ENCODE measurements at regions not wholly inside any gene's neighbourhood (a gene's known extent, or its start where the extent isn't known, plus 50 kb on each side); places are given as distances from the start of the nearest gene placed in this dataset.
A peak's percentile ranks its signal among the peaks of the same experiment; 100 is the strongest.

- peaks cover 0 to 2% (median 0%) of the 10 kb centered on the region in 3 donors for H3K4me1 ChIP-seq
- no peaks in the 10 kb centered on the region for H3K27me3 ChIP-seq
- DNase-seq (no peak), FAIRE-seq (no peak), ATAC-seq (no peak)
- WGBS, 2 donors = 82 to 87% methylated on average over 10 of the region's 10 CpGs
- no peak overlapping the region for H3K4me3 ChIP-seq
- H3K36me3 ChIP-seq = no peaks in the 10 kb centered on the region
- intact Hi-C loops (cut with DNase I) = no loop called here
- no peak overlapping the region for H3K27ac ChIP-seq
- no peaks in the 10 kb centered on the region for H3K9me3 ChIP-seq
- no peak for TF ChIP-seq CTCF (IDR thresholded peaks at IDR 0.05)
Measured at GRCh38 chr6:134416418-134417154, 98.7 kb upstream of the SGK1 start.

GRCh38 chr6:134415656-134416055 lies 97.7 kb upstream of the SGK1 start:
- FAIRE-seq (no peak), DNase-seq (no peak), ATAC-seq (peak in 3 of 4 donors; percentile 40 to 54 (median 44))
- Histone ChIP-seq H3K27me3 (no peaks in the 10 kb centered on the region), H3K9me3 (no peaks in the 10 kb centered on the region), H3K27ac (no peak overlapping the region), H3K4me3 (no peak overlapping the region), H3K4me1 (peaks cover 0 to 2% (median 0%) of the 10 kb centered on the region in 3 donors), H3K36me3 (no peaks in the 10 kb centered on the region)
- intact Hi-C loops (cut with DNase I) = no loop called here
- WGBS, 2 donors = 29 to 37% methylated on average over 4 of the region's 4 CpGs
- TF ChIP-seq CTCF (IDR thresholded peaks at IDR 0.05) = no peak

GRCh38 chr6:134415194-134415593 lies 97.3 kb upstream of the SGK1 start:
- WGBS, 2 donors = 47 to 52% methylated on average over 4 of the region's 4 CpGs
- Histone ChIP-seq H3K36me3 (no peaks in the 10 kb centered on the region), H3K4me3 (no peak overlapping the region), H3K4me1 (peaks cover 0 to 2% (median 0%) of the 10 kb centered on the region in 3 donors), H3K27ac (no peak overlapping the region), H3K9me3 (no peaks in the 10 kb centered on the region), H3K27me3 (no peaks in the 10 kb centered on the region)
- FAIRE-seq = no peak
- TF ChIP-seq CTCF (IDR thresholded peaks at IDR 0.05) = no peak
- ATAC-seq = no peak
- DNase-seq = no peak
- intact Hi-C loops (cut with DNase I) = no loop called here

GRCh38 chr6:134414793-134415192 lies 96.9 kb upstream of the SGK1 start:
- H3K36me3 ChIP-seq = no peaks in the 10 kb centered on the region
- H3K4me1 ChIP-seq = peaks cover 0 to 2% (median 0%) of the 10 kb centered on the region in 3 donors
- no peak for FAIRE-seq
- 77 to 81% methylated on average over 7 of the region's 7 CpGs for WGBS, 2 donors
- H3K4me3 ChIP-seq = no peak overlapping the region
- TF ChIP-seq CTCF (IDR thresholded peaks at IDR 0.05) = no peak
- intact Hi-C loops (cut with DNase I) = no loop called here
- no peak for DNase-seq
- no peaks in the 10 kb centered on the region for H3K9me3 ChIP-seq
- H3K27ac ChIP-seq = no peak overlapping the region
- ATAC-seq = no peak
- no peaks in the 10 kb centered on the region for H3K27me3 ChIP-seq

- intact Hi-C loops (cut with DNase I) = no loop called here
- no peaks in the 10 kb centered on the region for H3K27me3 ChIP-seq
- peak overlapping the region in 1 of 4 donors; percentile 39 for H3K27ac ChIP-seq
Measured at GRCh38 chr6:134413241-134413643, 95.3 kb upstream of the SGK1 start.

More at GRCh38 chr6:134413241-134413643, 95.3 kb upstream of the SGK1 start:
- no peak for TF ChIP-seq CTCF (IDR thresholded peaks at IDR 0.05)
- no peaks in the 10 kb centered on the region for H3K36me3 ChIP-seq
- ATAC-seq = peak in 2 of 4 donors; percentile 45 to 55
- no peak overlapping the region for H3K4me3 ChIP-seq
- peaks cover 0 to 2% (median 0%) of the 10 kb centered on the region in 3 donors for H3K4me1 ChIP-seq
- no peak for DNase-seq
- no peak for FAIRE-seq
- 89 to 100% methylated on average over 1 of the region's 1 CpG for WGBS, 2 donors
- no peaks in the 10 kb centered on the region for H3K9me3 ChIP-seq
